GDM1 (cell line): ENCODE measurements at regions not wholly inside any gene's neighbourhood (a gene's known extent, or its start where the extent isn't known, plus 50 kb on each side); places are given as distances from the start of the nearest gene placed in this dataset.
"Not testable (repeated sequence)": the region's sequence is repeated elsewhere in the genome, so short reads cannot be mapped to it uniquely, and the experiment has no call there.

ENCODE experiments used
- DNase-seq: peaks from one replicate; lab custom pipeline; 2025; lab: John Stamatoyannopoulos, UW

DNA sequence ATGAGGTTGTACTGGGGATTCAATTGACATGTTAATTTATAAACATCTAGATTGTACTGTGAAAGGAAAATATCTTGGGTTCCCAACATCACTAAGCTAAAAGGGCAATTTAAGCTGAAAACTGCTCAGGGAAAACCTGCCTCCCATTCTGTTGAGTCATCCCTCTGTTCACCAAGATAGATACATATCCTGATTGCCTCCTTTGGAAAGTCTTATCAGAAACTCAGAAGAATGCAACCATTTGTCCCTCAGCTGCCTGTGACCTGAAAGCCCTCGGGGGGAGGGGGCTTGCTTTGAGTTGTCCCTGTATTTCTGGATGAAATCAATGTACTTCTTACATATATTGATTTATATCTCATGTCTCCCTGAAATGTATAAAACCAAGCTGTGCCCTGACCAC lies 187.0 kb upstream of the ETV3 start:
- DNase-seq, result no peak

DNA sequence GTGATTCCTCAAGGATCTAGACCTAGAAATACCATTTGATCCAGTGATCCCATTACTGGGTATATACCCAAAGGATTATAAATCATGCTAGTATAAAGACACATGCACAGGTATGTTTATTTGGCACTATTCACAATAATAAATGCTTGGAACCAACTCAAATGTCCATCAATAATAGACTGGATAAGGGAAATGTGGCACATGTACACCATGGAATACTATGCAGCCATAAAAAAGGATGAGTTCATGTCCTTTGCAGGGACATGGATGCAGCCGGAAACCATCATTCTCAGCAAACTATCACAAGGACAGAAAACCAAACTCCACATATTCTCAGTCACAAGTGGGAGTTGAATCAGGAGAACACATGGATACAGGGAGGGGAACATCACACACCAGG lies 183.8 kb upstream of the ETV3 start:
- DNase-seq, result not testable (repeated sequence)

DNA sequence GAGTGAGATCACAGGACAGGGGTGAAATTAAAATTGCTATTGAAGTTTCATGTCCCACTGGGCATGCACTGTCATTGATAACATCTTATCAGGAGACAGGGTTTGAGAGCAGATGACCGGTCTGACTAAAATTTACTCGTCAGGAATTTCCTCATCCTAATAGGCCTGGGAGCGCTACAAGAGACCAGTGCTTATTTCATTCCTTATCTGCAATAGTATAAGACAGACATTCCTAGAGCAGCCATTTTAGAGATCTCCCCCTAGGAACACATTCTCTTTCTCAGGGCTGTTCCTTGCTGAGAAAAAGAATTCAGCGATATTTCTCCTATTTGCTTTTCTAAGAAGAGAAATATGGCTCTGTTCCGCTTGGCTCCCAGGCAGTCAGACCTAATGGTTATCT lies 181.4 kb upstream of the ETV3 start:
- DNase-seq, result no peak

DNA sequence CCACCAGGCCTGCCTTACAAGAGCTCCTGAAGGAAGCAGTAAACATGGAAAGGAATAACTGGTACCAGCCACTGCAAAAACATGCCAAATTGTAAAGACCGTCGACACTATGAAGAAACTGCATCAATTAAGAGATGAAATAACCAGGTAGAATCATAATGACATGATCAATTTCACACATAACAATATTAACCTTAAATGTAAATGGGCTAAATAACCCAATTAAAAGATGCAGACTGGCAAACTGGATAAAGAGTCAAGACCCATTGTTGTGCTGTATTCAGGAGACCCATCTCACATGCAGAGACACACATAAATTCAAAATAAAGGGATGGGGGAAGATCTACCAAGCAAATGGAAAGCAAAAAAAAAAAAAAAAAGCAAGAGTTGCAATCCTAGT lies 179.0 kb upstream of the ETV3 start:
- not testable (repeated sequence) for DNase-seq

DNA sequence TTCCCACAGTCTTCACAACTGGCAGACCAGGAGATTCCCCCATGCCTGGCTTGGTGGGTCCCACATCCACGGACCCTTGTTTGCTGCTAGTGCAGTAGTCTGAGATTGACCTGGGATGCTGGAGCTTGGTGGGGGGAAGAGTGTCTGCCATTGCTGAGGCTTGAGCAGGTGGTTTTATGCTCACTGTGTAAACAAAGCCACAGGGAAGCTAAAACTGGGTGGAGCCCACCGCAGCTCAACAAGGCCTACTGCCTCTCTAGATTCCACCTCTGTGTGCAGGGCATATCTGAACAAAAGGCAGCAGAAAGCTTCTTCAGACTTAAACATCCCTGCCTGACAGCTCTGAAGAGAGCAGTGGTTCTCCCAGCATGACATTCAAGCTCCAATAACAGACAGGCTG lies 177.3 kb upstream of the ETV3 start:
- DNase-seq, result no peak

DNA sequence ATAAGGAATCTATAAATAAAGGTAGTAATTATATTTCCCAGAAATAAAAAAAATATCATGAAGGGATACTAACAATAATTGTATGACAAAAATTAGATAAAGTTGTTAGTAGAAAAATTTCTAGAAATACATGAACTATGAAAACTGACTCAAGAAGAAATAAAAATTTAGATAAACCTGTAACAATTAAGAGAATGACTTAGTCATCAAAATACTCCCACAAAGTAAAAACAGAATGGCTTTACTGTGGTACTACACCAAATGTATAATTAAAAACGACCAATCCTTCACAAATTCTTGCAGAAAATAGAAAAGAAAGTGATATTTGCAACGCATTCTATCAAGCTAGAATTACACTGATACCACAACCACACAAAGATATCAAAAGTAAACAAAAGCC lies 176.2 kb upstream of the ETV3 start:
- no peak for DNase-seq

DNA sequence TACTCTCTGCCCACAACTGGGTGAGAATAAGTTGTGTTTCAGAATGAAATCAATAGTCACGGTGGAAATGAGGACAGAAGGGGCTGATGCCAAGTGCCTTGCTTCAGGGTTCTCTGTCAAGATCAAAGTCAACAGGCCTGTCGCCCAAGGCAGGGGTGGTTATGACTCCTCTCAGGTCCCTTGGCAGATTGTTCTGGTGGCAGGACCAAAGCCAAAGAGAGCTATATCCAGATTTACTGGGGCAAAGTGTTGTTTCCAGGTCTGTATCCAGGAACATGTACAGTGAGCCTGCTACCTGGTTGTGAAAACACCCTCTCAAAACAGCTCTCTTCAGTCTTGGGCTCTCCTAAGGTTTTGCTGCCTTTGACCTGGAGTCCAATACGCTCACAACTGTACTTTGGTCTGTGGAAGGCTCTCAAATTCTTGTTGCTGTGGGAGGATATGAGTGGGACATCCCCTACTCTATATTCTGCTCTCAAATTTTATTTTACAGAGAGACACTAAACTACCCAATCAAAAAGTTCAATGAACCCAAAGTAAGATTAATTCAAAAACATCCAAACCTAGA lies 175.1 kb upstream of the ETV3 start:
- no peak for DNase-seq

DNA sequence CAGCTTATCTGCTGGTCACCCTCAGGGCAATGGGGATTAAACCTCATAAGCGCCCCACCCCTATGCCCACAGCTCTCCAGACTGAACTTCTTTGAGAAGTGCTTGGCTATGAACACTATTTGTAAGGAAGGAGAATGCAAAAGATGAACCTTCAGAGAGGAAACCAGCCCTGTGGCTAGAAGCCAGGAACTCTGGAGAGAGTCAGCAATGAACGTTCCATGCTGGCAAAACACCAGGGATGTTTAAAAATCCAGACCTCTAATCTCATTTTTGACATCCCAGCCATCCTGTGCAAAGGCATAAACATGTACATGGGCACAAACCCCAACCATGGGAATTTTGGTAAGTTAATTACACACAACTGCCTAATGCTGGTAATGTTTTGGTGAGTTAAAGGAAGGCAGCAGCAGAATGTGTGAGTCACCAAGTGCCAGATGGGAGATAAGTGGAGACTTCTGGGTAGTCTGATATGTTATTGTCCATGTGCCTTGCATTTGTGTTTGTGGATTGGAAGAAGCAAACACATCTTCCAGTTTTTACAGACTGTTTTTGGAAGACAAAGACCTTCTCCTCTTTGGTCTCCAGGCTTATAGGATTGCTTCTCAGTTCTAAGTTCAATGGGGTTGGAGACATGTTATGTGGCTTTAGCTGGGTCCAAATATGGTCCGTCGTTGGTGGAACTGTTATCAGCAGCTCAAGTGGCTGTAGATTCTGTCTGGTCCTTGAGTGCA lies 174.1 kb upstream of the ETV3 start:
- no peak for DNase-seq

DNA sequence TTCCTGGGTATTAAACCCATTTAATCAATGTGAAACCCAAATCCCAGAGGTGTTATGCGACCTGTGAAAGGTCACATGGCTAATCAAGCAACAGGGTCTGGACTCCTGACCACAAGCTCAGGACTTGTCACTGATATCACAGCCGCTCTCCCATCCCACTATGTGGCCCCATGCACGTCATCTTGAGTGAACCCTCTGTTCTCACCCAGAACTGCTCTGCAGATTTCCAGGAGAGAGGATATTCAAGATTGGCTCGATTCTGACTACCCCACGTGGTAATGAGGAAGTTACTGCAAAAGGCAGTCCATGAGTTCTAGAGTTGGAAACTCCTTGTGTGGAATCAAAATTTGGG lies 173.5 kb upstream of the ETV3 start:
- DNase-seq, result no peak

DNA sequence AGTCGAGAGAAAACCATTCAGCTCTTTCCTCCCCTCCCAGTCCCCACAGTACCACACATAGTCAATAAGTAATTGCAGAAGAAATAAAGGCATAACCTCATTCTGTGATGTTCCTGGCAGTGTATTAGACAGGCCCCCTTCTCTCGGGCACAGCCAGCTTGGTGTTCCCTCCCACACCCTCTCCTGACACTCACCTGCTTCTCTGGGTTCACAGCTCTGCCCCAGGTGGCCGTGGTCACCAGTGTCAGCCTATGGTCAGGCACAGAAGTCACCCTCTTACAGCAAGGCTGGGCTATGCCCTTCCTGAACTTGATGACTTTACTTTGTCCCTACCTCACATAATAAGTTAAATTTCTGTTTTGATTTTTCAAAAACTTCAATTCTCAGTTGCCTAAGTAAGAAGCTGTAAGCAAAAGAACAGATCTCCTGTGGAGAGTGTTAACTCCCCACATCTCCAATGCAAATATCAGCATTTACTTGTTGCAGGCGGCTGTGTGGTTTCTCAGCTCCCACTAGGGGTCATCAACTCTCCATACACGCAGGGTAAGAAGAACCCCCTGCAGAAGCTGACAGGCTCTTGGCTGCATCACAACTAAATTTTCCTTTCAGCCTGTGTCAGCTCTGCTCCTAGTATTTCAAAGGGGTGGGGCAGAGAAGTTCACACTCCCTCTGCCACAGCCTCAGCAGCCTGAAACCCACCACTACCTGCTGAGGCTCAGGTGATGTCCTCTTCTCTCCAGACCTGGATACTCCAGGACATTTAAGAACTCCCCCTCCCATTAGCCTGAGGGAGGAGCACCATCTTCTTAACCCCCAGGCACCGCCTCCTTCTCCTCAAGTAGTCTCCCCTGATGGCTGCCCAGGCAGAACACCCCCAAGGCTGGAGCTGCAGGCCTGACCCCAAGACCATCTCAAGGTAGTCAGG lies 172.9 kb upstream of the ETV3 start:
- peak; percentile 72 for DNase-seq

DNA sequence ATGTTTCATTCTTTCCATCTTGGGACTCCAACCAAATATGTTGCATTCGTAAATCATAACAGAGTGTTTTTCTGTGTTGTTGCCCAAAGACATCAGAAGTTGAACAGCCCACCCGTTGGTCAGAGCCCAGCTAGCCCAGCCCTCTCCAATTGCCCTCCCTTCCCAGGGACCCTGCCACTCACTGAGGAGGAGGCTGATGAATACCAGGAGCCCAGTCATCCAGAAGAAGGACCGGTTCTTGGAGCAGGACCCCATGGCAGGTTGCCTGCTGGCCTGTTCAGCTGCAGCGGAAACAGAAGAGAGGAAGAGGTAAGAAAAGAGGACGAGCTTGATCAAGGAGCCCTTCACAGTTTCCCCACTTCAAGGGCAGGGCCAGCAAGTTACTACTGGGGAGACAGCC lies 172.2 kb upstream of the ETV3 start:
- DNase-seq, result no peak

DNA sequence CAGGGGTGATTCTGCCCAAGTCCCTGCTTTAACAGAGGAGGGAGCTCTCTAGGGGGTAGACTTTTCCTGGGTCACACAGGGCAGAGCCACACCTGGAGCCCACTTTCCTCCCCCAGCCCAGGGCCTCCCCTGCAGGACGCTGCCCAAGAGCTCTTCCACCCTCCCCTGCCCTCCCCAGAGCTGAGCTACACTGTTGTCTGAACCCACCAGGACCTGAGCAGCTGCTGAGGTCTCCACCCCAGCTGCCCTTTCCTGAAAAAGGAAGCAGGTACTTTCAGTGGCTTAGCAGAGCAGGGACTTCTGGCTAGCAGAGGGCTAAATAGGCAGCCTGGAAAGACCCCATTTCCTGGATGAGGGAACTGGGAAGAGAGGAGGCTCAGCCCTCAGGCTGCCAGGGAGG lies 169.3 kb upstream of the ETV3 start:
- DNase-seq, result no peak

DNA sequence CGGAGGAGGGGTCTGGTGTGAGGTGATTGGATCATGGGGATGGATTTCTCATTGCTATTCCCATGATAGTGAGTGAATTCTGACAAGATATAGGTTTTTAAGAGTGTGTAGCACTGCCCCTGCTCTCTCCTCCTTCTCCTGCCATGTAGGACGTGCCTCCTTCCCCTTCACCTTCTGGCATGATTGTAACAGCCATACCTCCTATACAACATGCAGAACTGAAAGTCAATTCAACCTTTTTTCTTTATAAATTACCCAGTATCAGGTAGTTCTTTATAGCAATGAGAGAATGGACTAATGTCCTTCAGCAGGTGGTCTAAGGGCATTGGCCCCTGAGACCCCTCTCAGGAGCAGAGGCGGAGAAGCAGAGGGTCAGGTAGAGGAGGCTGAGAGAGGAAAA lies 168.7 kb upstream of the ETV3 start:
- no peak for DNase-seq

DNA sequence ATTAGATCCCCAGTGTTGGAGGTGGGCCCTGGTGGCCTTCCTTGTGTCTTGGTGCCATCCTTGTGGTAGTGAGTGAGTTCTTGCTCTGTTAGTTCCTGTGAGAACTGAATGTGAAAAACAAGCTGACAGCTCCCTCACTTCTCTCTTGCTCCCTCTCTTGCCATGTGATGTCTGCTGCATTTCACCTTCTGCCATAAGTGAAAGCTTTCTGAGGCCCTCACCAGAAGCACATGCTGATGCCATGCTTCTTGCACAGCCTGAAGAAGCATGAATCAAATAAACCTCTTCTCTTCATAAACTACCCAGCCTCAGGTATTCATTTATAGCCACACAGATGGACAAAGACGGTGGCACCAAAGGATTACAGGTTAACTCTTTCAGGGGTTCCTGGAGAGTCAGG lies 166.1 kb upstream of the ETV3 start:
- no peak for DNase-seq

DNA sequence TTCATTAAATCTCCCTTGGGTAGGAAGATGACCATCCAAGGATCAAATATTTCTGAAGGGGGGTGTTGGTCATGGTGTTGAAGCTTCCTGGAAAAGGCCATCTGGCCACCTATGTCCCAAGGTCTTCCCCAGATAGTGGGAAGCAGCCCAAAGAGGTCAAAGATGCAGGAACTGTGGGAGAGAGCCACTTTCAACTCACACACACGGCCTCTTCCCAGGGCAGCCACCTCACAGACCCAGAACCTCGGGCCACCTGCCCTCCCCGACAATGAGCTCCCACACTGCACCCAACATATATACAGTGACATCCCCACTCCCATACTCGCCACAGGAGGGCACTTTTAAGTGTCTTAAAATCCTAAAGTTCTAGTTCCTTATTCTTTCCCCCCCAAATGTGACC lies 164.5 kb upstream of the ETV3 start:
- DNase-seq, result no peak

DNA sequence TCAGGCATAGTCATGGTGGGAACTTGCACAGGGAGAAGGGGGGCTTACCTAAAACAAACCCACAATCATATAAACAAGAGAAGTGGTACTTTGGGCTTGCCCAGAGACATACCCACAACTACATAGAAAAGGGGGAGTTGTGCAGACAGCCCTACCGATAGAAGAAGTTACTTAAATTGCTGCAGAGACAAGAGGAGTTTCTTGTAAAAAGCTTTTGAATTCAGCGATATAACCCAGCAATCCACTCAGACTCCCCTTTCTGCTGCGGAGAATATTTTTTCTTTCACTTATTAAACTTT lies 164.0 kb upstream of the ETV3 start:
- no peak for DNase-seq

DNA sequence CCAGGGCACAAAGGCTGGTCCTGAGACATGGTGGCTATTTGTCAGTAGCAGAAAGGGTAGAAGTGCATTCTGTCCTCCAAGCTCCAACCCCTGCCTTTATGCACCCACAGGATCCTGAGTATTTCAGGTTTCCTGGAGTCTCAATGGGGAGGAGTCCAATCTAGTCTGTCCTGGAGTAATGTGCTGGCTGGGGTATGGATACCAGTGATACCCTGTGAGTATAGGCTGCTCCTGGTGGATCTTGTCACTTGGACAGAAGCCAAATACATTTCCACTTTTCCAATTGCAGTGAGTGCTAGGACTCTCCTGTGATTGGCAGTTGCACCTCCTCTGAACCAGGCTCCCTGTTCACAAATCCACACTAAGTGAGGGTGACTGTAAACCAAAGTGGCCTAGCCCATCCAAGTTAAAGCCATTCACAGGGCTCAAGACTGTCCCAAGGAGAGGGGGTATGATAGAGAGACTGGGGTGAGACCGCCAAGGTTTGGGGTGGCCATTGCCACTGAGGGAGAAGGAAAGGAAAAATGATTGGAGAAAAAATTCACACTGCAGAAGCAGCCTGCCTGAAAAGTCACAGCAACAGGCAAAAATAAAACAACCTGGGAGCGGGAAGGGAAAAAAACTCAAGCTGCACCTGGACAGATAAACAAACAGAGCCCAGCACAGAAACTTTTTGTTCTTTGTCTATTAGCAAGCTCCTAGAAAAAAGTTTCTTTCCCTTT lies 163.4 kb upstream of the ETV3 start:
- DNase-seq, result no peak

DNA sequence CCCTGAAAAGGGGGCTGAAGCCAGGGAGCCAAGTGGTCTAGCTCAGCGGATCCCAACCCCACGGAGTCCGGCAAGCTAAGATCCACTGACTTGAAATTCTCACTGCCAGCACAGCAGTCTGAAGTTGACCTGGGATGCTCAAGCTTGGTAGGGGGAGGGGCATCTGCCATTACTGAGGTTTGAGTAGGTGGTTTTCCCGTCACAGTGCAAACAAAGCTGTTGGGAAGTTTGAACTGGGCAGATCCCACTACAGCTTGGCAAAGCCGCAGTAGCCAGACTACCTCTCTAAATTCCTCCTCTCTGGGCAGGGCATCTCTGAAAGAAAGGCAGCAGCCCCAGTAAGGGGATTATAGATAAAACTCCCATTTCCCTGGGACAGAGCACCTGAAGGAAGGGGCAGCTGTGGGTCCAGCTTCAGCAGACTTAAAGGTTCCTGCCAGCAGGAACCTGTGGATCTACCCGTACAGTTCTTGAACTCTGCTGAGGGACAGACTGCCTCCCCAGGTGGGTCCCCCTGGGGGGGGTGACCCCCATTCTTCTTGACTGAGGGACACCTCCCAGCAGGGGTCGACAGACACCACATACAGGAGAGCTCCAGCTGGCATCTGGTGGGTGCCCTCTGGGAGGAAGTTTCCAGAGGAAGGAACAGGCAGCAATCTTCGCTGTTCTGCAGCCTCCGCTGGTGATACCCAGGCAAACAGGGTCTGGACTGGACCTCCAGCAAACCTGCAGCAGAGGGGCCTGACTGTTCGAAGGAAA lies 156.4 kb upstream of the ETV3 start:
- not testable (repeated sequence) for DNase-seq

DNA sequence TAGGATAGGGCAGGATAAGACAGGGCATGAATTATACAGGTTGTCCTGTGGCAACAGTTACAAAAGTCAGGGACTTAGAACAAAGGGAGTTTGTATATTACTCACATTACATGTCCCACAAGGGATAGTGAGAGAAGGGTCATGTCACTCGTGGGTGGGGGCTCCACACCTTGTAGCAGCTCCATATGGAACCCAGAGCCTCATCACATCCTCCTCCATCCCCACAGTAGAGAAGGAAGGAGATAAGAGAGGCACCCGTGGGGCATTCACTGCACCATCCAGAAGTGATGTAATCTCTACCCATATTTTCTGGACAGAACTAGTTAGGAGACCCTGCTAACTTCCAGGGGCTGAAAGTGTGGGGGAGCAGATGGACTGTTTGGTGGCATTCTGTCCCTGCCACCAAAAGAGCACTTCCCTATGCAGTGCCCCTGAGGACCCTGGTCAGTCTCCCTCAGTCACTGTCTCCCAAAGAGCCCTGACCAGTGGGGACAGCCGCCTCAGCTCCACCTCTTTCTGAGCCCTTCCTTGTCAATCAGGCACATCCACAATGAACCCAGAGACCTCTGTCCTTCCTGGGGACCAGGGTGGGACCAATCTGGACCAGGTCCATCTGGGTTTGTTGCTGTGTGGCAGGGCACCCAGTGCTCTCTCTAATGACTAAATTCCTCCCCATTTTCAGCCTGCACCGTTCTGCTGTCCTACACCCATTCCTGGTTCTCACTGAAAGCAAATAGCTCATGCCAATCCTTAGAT lies 154.8 kb upstream of the ETV3 start:
- DNase-seq, result no peak

DNA sequence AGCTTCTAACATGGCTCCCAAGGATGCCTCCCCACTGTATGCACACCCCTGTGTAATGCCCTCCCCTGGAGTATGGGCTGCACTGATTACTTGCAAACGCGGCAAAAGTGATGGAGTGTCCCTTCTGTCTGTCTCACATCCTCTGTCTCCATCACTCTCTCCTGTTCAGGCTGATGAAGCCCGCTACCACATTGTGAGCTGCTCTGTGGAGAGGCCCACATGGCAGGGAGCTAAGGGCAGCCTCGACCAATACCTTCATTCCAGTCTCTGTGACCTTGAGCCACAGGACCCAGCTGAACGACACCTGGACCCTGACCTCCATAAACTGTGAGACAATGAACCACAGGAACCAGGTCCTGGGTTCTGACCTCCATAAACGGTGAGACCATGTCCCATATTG lies 154.1 kb upstream of the ETV3 start:
- DNase-seq, result no peak

DNA sequence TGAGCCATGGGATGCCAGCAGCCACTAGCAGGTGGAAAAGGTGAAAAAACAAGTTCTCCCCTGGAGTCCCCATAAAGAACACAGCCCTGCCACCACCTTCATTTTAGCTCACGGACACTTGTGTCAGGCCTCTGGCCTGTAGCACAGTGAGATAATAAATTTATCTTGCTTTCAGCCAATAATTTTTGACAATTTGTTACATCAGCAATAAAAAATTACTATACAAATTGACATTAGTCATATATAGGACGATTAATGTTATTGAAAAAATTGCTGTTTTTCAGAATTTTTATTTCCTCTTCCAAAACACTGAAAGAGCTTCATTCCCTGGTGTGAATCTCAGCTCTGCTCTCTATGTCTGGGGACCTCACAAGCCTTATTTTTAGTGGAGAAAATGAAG lies 152.9 kb upstream of the ETV3 start:
- DNase-seq, result no peak
